Suprapubic skin (tissue), 4 donors: ENCODE measurements at regions not wholly inside any gene's neighbourhood (a gene's known extent, or its start where the extent isn't known, plus 50 kb on each side); places are given as distances from the start of the nearest gene placed in this dataset.

Source experiments
- DNase-seq, 2 donors: peaks; one replicate each; pipeline ENCODE4 v3.0.0-alpha.2; 2019; ENCODE audit warnings: low spot score in 2 of 2
- H3K27ac ChIP-seq: fragments of 200-600 bp; sonication (generic); one replicate; pipeline ENCODE4 v1.5.1; 2019
- H3K27me3 ChIP-seq: fragments of 200-600 bp; sonication (generic); one replicate; pipeline ENCODE4 v1.5.1; 2019
- H3K36me3 ChIP-seq: fragments of 200-600 bp; sonication (generic); one replicate; pipeline ENCODE4 v1.5.1; 2019
- H3K4me1 ChIP-seq: fragments of 200-600 bp; sonication (generic); one replicate; pipeline ENCODE4 v1.5.1; 2019
- H3K4me3 ChIP-seq: fragments of 200-600 bp; sonication (generic); one replicate; pipeline ENCODE4 v1.5.1; 2019; ENCODE audit warnings: mild to moderate bottlenecking
- H3K9me3 ChIP-seq: fragments of 200-600 bp; sonication (generic); one replicate; pipeline ENCODE4 v1.5.1; 2019
- EP300 ChIP-seq: sonication (generic); formaldehyde crosslinking; IDR thresholded peaks from one replicate; pipeline ENCODE4 v1.6.1; 2017; ENCODE audit warnings: antibody characterized with exemption
- POLR2A ChIP-seq, 2 donors: fragments of 450-650 bp; IDR thresholded peaks; one replicate each; pipeline ENCODE4 v1.6.1; 2017; ENCODE audit warnings: antibody characterized with exemption in 2 of 2, mild to moderate bottlenecking in 2 of 2, moderate library complexity in 2 of 2
- POLR2AphosphoS5 ChIP-seq, 3 donors: sonication (generic); formaldehyde crosslinking; IDR thresholded peaks; one replicate each; pipeline ENCODE4 v1.6.1; 2017; ENCODE audit warnings: antibody characterized with exemption in 3 of 3
- WGBS: methylation state at CpG from one replicate; pipeline ENCODE4 v1.1.5; 2018; 5-methylcytosine and 5-hydroxymethylcytosine counted together
- TF ChIP-seq, protein P1 (sequence below), 2 donors: fragments of 200-600 bp in 1 of 2; fragments of 450-650 bp in 1 of 2; sonication (generic) in 1 of 2; IDR thresholded peaks; one replicate each; pipeline ENCODE4 v1.5.1; 2016 to 2019; ENCODE audit warnings: antibody characterized with exemption in 2 of 2, mild to moderate bottlenecking in 1 of 2, moderate library complexity in 1 of 2

DNA sequence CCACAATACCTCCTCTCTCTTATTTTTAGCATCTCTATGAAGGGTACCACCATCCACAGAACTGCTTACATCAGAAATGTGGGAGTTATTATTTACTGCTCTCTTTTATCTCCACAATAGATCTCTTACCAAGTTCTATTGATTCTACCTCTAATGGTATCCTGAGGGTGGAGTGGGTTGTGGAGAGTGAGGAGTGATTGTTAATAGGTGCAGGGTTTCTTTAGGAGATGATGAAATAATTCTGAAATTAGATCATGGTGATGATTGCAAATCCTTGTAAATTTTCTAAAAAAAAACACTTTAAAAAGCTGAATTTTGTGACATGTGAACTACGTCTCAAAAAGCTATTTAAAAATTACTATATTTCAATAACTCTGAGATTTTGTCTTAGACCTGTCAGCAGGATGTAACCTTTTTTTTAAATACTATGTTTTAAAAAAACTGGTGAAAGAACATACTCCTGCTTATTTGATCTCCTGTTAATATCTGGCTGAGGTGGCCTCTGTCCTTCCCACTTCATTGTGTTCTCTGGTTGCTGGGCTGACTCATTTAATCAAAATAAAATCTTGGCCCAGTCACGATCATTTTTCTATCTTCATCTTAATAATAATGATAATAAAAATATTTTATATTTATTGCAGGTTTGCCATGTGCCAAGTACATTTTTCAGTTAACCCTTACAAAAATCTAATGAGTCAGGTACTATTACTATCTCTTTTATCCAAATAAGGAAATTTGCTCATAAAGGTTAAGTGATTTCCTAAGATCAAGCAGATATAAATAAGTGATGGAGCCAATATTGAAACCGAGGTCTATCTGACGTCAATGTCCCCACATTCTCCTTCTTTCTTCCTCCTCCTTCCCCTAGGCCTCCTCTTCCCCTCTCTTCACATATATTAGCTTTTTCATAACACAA, 73.5 kb downstream of the GLUD2 start:
- TF ChIP-seq POLR2A (IDR thresholded peaks at IDR 0.05) = no peak
- TF ChIP-seq EP300 = no peak
- TF ChIP-seq, protein P1, sequence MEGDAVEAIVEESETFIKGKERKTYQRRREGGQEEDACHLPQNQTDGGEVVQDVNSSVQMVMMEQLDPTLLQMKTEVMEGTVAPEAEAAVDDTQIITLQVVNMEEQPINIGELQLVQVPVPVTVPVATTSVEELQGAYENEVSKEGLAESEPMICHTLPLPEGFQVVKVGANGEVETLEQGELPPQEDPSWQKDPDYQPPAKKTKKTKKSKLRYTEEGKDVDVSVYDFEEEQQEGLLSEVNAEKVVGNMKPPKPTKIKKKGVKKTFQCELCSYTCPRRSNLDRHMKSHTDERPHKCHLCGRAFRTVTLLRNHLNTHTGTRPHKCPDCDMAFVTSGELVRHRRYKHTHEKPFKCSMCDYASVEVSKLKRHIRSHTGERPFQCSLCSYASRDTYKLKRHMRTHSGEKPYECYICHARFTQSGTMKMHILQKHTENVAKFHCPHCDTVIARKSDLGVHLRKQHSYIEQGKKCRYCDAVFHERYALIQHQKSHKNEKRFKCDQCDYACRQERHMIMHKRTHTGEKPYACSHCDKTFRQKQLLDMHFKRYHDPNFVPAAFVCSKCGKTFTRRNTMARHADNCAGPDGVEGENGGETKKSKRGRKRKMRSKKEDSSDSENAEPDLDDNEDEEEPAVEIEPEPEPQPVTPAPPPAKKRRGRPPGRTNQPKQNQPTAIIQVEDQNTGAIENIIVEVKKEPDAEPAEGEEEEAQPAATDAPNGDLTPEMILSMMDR (IDR thresholded peaks at IDR 0.05) = no peak
- TF ChIP-seq POLR2AphosphoS5 (IDR thresholded peaks at IDR 0.05) = no peak

DNA sequence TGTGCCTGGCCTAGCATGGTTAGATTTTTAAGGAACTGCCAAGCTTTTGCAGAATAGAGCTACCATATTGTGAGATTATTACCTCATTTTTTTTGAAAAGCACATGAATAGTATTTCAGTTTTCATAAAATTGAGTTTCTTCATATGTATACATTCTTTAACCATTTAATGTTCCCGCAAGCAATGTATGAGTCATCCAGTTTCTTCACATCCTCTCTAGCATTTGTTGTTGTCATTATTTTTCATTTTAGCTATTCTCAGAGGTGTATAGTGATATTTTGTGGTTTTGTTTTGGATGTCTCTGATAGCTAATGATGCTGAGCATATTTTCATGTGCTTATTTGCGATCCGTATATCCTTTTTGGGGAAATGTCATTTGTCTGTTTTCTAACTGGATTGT, 74.9 kb downstream of the GLUD2 start:
- Histone ChIP-seq H3K27ac (no peak overlapping the region), H3K4me1 (no peaks in the 10 kb centered on the region), H3K9me3 (no peaks in the 10 kb centered on the region), H3K4me3 (no peak overlapping the region), H3K36me3 (no peaks in the 10 kb centered on the region), H3K27me3 (no peaks in the 10 kb centered on the region)
- TF ChIP-seq, protein P1 (IDR thresholded peaks at IDR 0.05) = no peak
- WGBS = 96% methylated on average over 3 of the region's 3 CpGs
- DNase-seq = no peak

More for the DNA sequence above, 73.5 kb downstream of the GLUD2 start:
- no peak for DNase-seq
- H3K4me3 ChIP-seq = no peak overlapping the region
- H3K27me3 ChIP-seq = no peaks in the 10 kb centered on the region
- H3K27ac ChIP-seq = no peak overlapping the region
- H3K9me3 ChIP-seq = no peaks in the 10 kb centered on the region
- no peaks in the 10 kb centered on the region for H3K4me1 ChIP-seq
- 69% methylated on average over 4 of the region's 4 CpGs for WGBS
- H3K36me3 ChIP-seq = no peaks in the 10 kb centered on the region

DNA sequence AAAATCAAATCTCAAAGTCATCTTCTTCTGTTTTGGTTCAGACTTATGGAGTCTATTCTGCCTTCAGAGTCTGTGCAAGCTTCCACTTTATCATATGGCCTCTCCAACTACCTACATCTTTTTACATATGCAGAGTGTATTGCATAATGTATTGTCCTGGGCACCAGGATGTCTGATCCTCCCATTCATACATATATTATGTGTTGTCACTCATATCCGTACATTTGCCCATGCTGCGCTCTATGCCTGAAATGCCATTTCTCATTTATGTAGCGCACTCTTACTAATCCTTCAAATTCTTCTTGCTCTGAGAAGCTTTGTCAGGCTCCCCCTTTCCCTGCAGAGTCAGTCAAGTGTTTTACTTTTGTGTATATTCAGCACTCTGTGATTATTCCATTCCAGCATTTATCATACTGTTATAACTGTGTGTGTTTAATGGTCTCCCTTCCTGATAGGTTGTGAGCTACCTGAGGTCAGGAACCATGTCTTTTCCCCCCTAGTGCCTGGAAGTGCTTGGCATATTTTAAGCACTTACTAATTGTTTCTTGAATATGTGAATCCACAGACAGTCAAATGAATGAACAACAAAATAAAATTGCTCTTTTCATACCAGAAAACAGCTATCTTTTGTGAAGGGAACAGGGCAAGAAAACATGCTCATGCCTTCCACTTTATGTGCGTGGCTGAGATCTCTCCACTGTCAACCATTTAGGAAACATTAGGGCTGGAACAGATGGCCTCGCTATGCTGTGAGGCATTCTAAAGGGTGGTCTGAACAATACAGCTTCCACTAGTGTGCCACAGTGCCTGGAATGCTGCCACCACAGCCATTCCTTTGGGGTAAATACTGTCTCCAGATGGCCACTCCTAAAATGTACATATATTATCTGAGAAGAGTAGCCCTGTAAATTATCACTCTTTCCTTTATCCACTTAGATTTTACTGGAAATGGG, 81.8 kb downstream of the GLUD2 start:
- 72% methylated on average over 5 of the region's 5 CpGs for WGBS
- H3K4me1 ChIP-seq = no peaks in the 10 kb centered on the region
- TF ChIP-seq, protein P1 (IDR thresholded peaks at IDR 0.05) = no peak
- TF ChIP-seq EP300 (no peak), POLR2A (IDR thresholded peaks at IDR 0.05) (no peak), POLR2AphosphoS5 (IDR thresholded peaks at IDR 0.05) (no peak)
- H3K4me3 ChIP-seq = no peak overlapping the region
- no peaks in the 10 kb centered on the region for H3K27me3 ChIP-seq
- H3K9me3 ChIP-seq = no peaks in the 10 kb centered on the region
- no peaks in the 10 kb centered on the region for H3K36me3 ChIP-seq
- H3K27ac ChIP-seq = no peak overlapping the region
- DNase-seq = no peak

DNA sequence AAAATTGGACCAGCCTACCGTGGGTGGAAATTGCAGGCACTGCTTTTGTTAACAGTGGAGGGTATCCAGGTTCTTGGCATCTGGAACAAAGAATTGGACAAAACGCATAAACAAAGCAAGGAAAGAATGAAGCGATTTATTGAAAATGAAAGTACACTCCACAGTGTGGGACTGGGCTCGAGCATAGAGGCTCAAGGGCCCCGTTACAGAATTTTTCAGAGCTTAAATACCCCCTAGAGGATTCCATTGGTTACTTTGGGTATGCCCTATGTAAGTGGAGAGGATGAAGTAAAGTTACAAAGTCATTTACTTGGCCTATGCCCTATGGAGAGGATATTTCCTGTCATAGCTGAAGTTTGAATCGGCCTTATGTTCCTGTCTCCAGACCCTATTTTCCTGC, 85.3 kb downstream of the GLUD2 start:
- WGBS = 52% methylated on average over 6 of the region's 6 CpGs
- H3K27ac ChIP-seq = no peak overlapping the region
- no peaks in the 10 kb centered on the region for H3K27me3 ChIP-seq
- no peaks in the 10 kb centered on the region for H3K4me1 ChIP-seq
- no peak overlapping the region for H3K4me3 ChIP-seq
- H3K9me3 ChIP-seq = no peaks in the 10 kb centered on the region
- no peak for TF ChIP-seq POLR2AphosphoS5 (IDR thresholded peaks at IDR 0.05)
- TF ChIP-seq POLR2A (IDR thresholded peaks at IDR 0.05) = no peak
- no peak for TF ChIP-seq EP300
- TF ChIP-seq, protein P1 (IDR thresholded peaks at IDR 0.05) = no peak
- DNase-seq = no peak
- no peaks in the 10 kb centered on the region for H3K36me3 ChIP-seq
